Islet of Langerhans (tissue), 1 donor: ENCODE measurements at regions not wholly inside any gene's neighbourhood (a gene's known extent, or its start where the extent isn't known, plus 50 kb on each side); places are given as distances from the start of the nearest gene placed in this dataset.

Source experiments
- FAIRE-seq: peaks from one replicate; lab custom pipeline; 2011; peaks lifted over from hg19 to GRCh38; lab: Jason Lieb, UNC

DNA sequence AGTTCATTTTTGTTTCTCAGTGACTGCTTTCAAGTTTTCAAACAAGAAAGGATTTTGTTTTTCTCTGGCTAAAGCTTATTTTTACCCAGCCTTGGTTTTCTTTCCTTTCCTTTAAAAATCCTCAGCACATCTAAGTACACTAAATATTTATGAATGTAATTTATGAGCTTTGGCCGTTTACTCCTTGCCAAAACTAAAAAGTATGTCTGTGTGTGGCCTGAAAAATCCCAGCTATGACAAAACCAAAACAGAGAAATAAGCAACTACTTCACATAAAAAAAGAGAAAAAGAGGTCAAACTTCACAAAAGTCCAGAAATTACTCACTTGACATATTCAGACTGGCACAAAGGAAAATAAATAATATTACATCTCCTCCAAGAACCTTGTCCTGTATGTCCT, 365.1 kb upstream of the NFE2L3 start:
- no peak for FAIRE-seq

- no peak for FAIRE-seq
Measured at GRCh38 chr7:25787336-25787735, 364.7 kb upstream of the NFE2L3 start.

DNA sequence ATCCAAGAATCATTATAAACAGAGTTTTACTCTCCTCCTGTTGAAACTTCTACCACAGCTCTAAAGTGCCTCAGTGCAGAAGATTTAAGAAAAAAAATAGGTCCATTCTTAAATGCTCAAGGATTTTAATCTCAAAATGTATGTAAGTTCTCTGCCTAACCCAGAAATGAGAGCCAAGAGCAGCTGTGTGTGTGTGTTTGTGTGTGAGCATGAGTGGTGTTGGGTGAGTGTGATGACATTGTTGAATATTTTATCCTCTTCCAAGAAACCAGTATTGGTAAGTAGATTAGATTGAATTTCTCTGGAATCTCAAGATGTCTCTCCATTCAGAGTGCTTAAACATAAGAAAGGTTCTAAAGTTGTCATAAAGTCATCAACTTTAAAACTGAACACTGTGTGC, 363.6 kb upstream of the NFE2L3 start:
- FAIRE-seq: no peak

DNA sequence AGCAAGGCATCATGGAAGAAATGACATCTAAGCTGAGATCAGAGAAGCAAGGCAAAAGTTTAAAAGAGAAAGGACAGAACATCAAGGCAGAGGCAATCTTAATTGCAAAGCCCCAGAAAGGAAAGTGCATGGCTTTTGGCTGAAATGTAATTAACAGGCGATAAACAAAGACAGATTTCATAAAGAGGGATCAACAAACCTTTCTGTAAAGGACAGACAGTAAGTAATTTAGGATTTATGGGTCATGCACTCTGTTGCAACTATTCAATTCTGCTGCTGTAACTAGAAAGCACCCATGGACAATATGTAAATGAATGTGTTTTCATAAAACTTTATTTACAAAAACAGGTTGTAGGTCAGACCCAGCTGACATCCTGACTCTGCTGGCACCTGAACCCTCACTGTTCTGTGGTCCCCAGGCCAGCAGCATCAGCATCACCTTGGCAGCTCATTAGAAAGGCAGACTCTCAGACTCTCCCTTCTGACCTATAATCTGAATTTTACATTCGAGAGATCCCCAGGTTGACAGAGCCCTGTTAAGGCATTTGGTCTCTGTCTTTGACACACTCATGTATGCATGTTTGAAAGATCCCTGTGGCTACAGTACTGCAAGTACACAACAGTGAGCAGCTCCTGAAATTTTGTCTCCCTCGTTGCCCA, 362.9 kb upstream of the NFE2L3 start:
- no peak for FAIRE-seq

DNA sequence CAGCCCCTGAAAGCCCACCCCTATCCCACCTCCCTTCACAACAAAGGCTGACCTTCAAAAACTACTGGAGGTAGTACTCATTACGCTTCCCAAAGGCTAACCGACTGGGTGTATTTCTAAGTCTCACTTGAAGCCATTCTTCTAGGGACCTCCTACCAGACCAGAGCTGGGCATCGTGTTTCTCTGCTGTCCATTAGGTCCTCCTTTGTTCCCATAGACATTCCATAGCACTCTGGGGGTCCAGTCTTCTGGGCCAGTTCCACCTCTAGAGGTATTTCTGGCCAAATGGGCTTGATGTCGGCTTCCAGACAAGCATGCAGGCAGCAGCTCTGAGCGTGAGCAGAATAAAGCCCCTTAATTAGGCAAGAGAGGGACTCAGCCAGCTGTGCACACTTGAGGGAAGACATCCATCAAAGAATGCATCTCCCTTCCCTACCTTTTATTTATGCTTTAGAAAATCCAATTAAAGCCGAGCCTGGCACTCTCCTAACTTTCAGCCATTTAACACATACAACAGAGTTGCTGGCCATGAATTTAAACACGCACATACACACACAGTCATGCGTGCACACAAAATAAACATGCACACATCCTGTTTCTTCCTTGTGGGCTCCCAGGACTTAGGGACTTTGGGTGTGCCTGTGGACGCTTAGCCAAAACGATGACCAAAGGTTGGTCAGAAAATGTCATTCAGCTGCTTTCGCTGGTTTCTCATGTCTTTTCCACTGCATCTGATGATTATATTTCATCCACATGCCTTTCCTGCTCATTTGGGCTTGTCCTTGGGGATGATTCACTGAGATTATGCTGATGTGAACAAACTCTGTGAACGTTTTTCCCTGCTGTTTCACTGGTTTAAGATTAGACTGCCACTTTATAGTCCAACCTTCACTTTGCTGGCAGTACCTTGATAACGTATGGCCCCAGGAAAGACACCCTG, 362.0 kb upstream of the NFE2L3 start:
- no peak for FAIRE-seq

- no peak for FAIRE-seq
Measured at GRCh38 chr7:25790963-25791362, 361.0 kb upstream of the NFE2L3 start.

DNA sequence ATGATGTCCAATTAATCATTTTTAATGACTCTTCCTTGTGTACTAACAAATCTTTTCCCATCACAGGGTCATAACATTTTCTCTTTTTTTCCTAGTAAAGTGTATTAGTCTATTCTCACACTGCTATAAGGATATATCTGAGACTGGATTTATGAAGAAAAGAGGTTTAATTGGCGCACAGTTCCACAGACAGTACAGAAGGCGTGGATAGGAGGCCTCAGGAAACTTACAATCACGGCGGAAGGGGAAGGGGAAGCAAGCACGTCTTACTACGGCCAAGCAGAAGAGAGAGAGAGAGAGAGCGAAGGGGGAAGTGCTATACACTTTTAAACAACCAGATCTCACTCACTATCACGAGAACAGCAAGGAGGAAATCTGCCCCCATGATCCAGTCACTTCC, 359.4 kb upstream of the NFE2L3 start:
- FAIRE-seq: no peak

GRCh38 chr7:25795824-25796235, 356.2 kb upstream of the NFE2L3 start:
- FAIRE-seq: no peak

DNA sequence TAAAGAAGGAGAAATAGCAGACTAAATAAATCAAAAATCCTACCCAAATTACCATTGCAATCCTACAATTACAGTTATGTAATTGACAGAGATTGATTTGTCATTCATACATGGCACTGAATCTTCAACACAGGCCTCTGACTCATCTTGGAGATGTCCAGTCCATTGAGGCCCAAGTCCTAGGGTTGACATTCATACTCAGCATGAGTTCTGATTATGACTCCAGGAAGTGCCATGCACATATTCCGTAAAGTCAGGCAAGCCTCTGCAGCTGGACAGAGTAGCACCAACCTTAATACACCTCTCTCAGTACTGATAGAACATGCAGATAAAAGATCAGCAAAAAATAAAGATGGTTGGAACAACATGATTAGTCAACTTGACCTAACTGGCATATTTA, 353.7 kb upstream of the NFE2L3 start:
- FAIRE-seq: no peak

DNA sequence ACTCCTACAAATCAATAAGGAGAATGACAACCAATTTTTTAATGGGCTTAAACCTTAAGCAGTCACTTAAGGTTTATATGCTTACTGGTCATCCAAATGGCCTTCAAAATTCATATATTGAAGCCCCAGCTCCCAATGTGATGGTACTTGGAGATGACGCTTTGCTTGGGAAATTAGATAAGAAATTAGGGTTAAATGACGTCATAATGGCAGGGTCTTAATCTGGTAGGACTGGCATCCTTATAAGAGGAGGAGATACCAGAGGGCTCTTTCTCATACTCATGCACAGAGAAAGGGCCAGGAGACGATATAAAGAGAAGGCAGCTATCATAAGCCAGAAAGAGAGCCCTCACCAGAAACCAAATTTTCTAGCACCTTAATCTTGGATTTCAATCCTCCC, 350.8 kb upstream of the NFE2L3 start:
- no peak for FAIRE-seq

DNA sequence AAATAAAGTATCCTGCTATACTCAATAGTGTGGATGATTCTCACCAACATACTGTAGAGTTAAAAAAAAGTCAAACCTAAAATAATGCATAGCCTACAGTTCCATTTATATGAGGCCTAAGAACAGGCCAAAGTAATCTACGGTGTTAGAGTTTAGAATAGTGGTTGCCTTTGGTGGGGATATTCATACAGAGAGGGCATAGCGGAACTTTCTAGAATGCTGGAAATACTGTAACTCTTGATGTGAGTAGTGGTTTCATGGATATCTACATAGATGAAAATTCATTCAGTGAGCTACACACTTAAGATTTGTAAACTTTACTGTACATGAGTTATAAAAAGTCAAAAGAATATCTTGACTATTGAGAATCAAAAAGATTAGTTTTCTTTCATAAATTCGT, 349.9 kb upstream of the NFE2L3 start:
- FAIRE-seq: no peak

DNA sequence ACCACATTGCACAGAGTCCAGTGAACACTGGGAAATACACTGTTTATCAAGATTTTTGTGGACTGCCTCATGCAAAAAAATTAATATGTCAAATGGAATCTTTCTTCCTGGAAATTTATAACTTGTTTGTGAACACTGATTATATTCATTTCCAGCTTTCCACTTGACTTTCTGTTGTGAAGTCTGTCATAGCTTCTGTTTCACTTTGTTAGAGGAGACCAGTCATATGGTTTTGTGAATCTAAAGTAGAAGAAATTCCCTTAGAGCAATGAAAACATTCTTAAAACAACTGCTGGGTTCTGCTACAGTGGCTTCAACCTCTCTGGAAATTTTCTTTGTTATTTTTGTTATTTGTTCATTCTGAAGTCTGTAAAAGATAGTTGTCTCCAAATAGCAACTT, 349.5 kb upstream of the NFE2L3 start:
- FAIRE-seq: no peak

- FAIRE-seq: no peak
Measured at GRCh38 chr7:25803117-25803887, 348.7 kb upstream of the NFE2L3 start.

DNA sequence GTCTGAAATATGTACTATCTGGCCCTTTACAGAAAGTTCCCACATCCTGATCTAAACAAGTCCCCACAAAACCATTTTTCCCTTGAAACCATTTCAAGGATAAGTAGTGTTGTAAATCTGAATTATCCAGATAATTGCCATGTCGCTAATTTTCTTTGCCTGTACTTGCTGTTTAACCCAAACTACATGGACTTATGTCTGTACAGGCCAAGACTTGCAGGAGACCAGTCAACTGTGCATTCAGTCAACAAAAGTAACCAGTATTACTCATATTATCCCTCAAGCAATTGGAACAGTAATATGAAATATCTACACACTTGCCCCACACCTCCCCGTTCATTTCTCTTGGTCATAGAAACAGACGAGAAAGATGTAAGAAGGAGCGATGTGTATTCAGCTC, 347.8 kb upstream of the NFE2L3 start:
- no peak for FAIRE-seq

DNA sequence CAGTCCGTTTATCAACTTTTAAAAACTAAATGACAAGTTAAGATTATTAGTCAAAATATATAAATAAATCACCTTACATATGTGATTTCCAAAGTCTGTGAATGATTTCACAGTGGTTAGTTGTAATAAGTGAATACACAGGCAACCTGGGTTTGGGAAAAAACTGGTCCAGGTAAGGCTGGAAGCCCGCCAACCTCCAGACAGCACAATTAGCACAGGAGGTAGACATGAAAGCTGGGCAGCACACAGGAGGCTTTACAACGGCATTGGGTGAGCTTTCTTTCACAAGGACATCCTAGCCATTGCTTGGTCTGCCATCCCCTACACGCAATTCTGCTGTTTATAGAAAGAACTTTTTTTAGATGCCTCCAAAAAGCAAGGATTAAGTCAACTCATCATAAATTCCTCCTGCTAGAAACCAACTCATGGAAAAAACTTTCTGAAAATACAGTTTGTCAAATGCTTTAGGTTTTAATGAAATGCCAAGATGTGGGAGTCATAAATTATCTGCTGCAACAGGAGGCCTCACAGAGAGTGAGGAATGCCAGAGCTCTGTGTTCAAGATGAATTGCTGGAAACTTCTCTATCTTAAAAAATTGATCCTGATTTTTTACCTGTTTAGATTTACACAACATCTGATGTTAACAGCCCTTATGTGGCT, 346.8 kb upstream of the NFE2L3 start:
- FAIRE-seq: no peak

- FAIRE-seq: no peak
Measured at GRCh38 chr7:25807086-25807611, 344.8 kb upstream of the NFE2L3 start.

DNA sequence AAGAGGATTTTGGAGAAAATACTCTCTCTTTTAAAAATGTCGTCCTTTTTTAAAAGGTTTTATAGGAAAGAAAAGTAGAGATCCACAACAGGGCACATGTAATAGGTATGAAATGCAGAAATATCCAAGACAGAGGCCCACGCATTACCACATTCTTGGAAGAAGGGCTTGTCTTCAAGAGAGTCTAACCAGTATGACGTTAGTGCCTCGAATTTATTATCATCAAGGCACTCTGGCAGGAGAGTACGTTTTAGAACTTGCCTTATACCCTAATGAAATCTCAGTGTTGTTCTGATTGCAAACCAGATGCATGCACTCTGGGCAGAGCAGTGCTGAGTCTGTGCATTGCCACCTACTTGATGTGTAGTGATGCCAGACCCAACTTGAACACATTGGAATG, 342.6 kb upstream of the NFE2L3 start:
- FAIRE-seq: no peak

DNA sequence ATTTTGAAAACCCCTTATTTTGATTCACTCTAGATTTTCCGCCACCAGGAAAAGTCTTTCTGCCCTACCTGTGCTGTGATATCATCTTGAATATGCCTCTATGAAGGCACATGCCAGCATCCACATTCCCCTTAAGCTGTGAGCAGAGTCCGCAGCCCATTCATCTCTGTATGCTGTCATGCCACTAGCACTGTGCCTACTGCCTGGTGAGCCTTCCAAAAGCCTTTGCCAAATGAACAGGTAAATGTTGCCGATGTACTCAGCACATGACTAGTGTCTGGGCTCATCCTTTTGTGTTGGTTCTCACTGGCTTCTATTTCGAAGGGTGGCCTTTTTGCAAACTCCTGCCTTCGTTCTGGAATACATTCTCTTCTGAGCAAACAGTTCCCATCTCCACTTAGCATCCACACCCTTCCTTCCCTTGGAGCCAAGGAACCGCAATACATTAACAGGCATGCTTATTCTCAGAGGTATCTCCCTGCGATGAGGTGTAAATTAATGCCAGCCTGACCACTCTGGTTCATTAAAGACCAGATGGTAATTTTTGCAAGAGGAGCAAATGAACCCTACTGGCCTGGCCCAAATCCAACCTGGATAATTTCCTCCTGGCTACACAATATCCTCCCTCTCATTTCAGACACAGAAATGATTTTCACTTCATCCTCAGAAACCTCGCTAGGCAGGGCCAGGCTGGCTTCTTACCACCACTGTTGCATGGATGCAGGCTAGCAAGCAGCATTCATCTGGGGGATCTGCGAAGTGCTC, 339.7 kb upstream of the NFE2L3 start:
- FAIRE-seq: no peak

DNA sequence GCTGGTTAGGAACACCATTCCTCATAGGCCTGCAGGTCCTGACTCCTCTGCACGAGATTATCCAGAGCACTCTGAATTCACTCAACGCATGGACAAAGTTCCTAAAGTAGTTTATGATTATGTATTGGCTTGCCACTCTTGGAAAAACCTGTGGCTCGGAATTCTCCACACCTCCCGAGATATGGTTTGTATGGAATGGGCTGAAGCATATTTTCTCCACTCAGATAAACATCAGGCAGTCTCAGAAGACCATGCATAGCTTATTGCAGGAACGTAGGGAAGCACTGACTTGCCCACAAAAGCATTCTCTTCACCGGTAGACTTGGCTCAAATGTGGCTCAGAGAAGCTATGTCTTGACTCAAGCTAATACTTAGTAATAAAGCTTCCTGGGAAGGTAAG, 338.6 kb upstream of the NFE2L3 start:
- no peak for FAIRE-seq

- FAIRE-seq: no peak
Measured at GRCh38 chr7:25815711-25816110, 336.3 kb upstream of the NFE2L3 start.

DNA sequence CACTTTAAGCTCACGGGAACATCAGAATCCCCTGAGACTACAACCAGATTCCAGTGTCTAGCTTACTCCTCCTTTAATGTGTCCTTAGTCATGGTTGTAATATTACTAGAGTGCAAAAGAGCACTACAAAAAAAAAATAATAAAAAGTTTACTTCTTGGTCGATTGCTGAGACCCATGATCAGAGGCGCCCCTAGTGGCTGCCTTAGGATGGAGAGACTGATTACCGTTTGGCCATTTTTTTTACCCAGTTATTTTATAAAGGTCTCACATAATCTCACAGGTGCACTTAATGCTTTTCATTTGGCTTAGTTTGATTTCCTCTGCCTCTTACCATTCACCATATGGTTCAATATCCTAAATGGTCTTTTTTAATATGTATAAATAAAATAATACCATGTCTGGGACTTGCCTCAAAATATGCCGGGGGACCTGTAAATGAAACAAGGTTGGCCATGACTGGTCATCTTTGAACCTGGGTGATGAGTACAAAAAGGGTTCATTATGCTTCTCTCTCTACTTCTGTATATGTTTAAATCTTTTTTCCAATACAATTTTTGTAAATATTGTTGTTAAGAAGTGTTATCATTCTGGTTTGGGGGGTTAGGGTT, 331.5 kb upstream of the NFE2L3 start:
- no peak for FAIRE-seq
